ENCODE measurements at regions not wholly inside any gene's neighbourhood (a gene's known extent, or its start where the extent isn't known, plus 50 kb on each side); places are given as distances from the start of the nearest gene placed in this dataset.
A peak's percentile ranks its signal among the peaks of the same experiment; 100 is the strongest.

- Histone ChIP-seq H3K4me1 (ENCODE audit: control extremely low read depth in 1 of 4, control insufficient read depth in 4 of 4, insufficient read depth in 4 of 4, low read length in 3 of 4) (peaks cover 0 to 18% (median 2%) of the 10 kb centered on the region in 4 experiments), H3K9me3 (ENCODE audit: control extremely low read depth in 1 of 5, control insufficient read depth in 4 of 5, insufficient read depth in 2 of 5, low read depth in 1 of 5, low read length in 4 of 5) (no peaks in the 10 kb centered on the region), H3K27me3 (replicated peaks in 2 of 5; ENCODE audit: control insufficient read depth in 4 of 5, insufficient read depth in 5 of 5, low read length in 4 of 5) (no peaks in the 10 kb centered on the region), H3K27ac (ENCODE audit: insufficient read depth in 1 of 2, low read depth in 1 of 2, low read length in 2 of 2, poor library complexity in 1 of 2, severe bottlenecking in 2 of 2) (no peak overlapping the region), H3K4me3 (ENCODE audit: control insufficient read depth in 1 of 7, extremely low read depth in 1 of 7, insufficient read depth in 4 of 7, low read depth in 2 of 7, low read length in 6 of 7) (no peak overlapping the region), H3K36me3 (ENCODE audit: control insufficient read depth in 4 of 4, insufficient read depth in 4 of 4, low read length in 3 of 4) (no peaks in the 10 kb centered on the region)
- WGBS (ENCODE audit: insufficient coverage) = no CpG with 5 or more reads among the region's 1 CpG
- ChIA-PET CTCF (no interaction called here), POLR2A (no interaction called here)
- no peak for DNase-seq
Measured at GRCh38 chr18:44629406-44629805, 51.3 kb upstream of the SETBP1 start.

DNA sequence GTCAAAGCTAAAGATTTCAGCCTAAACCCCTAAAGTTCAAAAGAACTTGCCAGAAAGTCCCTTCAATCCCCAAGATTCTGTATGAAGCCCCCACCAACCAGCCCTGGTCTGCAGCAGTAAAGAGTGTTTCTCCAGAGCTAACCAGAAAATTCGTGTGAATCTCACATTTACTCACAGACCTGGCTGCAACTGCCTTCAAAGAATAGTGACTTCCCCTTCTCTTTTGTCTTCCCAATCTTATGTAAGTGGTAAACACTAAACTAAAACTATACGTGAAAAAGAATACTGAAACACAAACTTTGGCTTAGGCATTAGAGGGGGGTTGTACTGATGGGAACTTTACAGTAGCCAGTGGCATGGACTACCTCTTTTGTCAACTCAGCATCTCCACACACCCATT is 50.6 kb upstream of the SETBP1 start:
- peak in 2 of 3 donors; percentile 35 to 37 for DNase-seq
- CTCF ChIA-PET = no interaction called here
- no peak overlapping the region for H3K4me3 ChIP-seq (ENCODE audit: control insufficient read depth in 1 of 7, extremely low read depth in 1 of 7, insufficient read depth in 4 of 7, low read depth in 2 of 7, low read length in 6 of 7)
- POLR2A ChIA-PET = no interaction called here
- H3K27ac ChIP-seq (ENCODE audit: insufficient read depth in 1 of 2, low read depth in 1 of 2, low read length in 2 of 2, poor library complexity in 1 of 2, severe bottlenecking in 2 of 2) = no peak overlapping the region
- no CpG with 5 or more reads among the region's 2 CpGs for WGBS (ENCODE audit: insufficient coverage)
- no peaks in the 10 kb centered on the region for H3K36me3 ChIP-seq (ENCODE audit: control insufficient read depth in 4 of 4, insufficient read depth in 4 of 4, low read length in 3 of 4)
- no peaks in the 10 kb centered on the region for H3K27me3 ChIP-seq (replicated peaks in 2 of 5; ENCODE audit: control insufficient read depth in 4 of 5, insufficient read depth in 5 of 5, low read length in 4 of 5)
- H3K4me1 ChIP-seq (ENCODE audit: control extremely low read depth in 1 of 4, control insufficient read depth in 4 of 4, insufficient read depth in 4 of 4, low read length in 3 of 4) = peaks cover 0 to 16% (median 2%) of the 10 kb centered on the region in 4 experiments
- no peaks in the 10 kb centered on the region for H3K9me3 ChIP-seq (ENCODE audit: control extremely low read depth in 1 of 5, control insufficient read depth in 4 of 5, insufficient read depth in 2 of 5, low read depth in 1 of 5, low read length in 4 of 5)
